ENCODE measurements at regions not wholly inside any gene's neighbourhood (a gene's known extent, or its start where the extent isn't known, plus 50 kb on each side); places are given as distances from the start of the nearest gene placed in this dataset.

DNA sequence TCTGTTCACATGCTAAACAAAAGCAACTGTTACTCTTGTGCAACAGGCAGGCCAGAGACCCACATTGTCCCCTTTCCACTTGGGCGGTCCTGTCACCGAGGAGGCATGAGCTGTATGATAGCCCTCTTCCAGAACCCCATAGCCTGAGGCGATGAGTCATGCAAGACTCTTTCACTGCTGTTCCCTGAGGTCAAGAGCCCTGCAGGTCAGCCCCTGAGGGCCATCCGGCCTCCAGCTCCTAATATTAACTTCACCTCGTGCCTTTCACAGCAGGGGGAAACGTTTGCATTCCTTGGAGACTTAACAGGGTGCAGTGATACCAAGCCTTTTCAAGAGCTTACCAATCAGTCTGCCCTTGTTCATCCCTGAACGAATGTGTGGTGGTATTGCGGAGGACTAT is 253.3 kb upstream of the ECI2 start:
- DNase-seq (ENCODE audit: insufficient read length, low spot score, missing footprints): no peak
- H3K79me2 ChIP-seq (ENCODE audit: insufficient read depth, low read length): no peaks in the 10 kb centered on the region
- H3K27me3 ChIP-seq (ENCODE audit: insufficient read depth, low read length): no peaks in the 10 kb centered on the region
- H3K36me3 ChIP-seq (ENCODE audit: insufficient read depth, low read length): no peaks in the 10 kb centered on the region
- TF ChIP-seq, protein P1, sequence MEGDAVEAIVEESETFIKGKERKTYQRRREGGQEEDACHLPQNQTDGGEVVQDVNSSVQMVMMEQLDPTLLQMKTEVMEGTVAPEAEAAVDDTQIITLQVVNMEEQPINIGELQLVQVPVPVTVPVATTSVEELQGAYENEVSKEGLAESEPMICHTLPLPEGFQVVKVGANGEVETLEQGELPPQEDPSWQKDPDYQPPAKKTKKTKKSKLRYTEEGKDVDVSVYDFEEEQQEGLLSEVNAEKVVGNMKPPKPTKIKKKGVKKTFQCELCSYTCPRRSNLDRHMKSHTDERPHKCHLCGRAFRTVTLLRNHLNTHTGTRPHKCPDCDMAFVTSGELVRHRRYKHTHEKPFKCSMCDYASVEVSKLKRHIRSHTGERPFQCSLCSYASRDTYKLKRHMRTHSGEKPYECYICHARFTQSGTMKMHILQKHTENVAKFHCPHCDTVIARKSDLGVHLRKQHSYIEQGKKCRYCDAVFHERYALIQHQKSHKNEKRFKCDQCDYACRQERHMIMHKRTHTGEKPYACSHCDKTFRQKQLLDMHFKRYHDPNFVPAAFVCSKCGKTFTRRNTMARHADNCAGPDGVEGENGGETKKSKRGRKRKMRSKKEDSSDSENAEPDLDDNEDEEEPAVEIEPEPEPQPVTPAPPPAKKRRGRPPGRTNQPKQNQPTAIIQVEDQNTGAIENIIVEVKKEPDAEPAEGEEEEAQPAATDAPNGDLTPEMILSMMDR (IDR thresholded peaks at IDR 0.05; ENCODE audit: extremely low read depth, low read depth, low read length): no peak
- H3K4me2 ChIP-seq (ENCODE audit: insufficient read depth, low read length): no peak overlapping the region
- no peaks in the 10 kb centered on the region for H4K20me1 ChIP-seq (ENCODE audit: insufficient read depth, low read length)
- H3K4me1 ChIP-seq (ENCODE audit: insufficient read depth, low read length): no peaks in the 10 kb centered on the region
- no peak overlapping the region for H2AFZ ChIP-seq (ENCODE audit: low read length)
- H3K4me3 ChIP-seq (ENCODE audit: insufficient read depth, low read length): no peak overlapping the region
- no peak overlapping the region for H3K27ac ChIP-seq (ENCODE audit: low read depth, low read length)
- H3K9me3 ChIP-seq (ENCODE audit: low read depth, low read length): peaks cover 8% of the 10 kb centered on the region

DNA sequence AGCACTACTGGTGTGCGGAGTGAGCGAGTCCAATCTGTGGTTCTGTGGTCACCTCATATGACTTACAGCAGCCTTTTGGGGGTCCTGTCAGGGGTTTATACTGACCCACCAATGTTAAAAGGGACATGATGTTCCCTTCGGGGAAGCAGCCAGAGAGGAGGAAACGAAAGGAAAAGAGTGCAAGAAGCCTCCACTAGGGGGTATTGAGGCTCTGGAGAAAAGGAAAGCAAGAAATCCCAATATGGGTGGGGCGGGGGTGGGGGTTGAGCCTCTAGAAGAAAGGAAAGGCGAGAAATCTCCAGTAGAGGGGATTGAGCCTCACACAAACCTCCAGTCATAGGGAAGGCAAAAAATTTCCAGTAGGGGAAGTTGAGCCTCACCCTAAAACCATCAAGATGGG is 249.3 kb upstream of the ECI2 start:
- Histone ChIP-seq H3K27me3 (ENCODE audit: insufficient read depth, low read length) (peaks cover under 1% of the 10 kb centered on the region), H3K9me3 (ENCODE audit: low read depth, low read length) (peaks cover 8% of the 10 kb centered on the region), H3K4me2 (ENCODE audit: insufficient read depth, low read length) (no peak overlapping the region), H3K4me3 (ENCODE audit: insufficient read depth, low read length) (no peak overlapping the region), H3K4me1 (ENCODE audit: insufficient read depth, low read length) (peaks cover 4% of the 10 kb centered on the region), H4K20me1 (ENCODE audit: insufficient read depth, low read length) (no peaks in the 10 kb centered on the region), H3K27ac (ENCODE audit: low read depth, low read length) (no peak overlapping the region), H3K79me2 (ENCODE audit: insufficient read depth, low read length) (no peaks in the 10 kb centered on the region), H2AFZ (ENCODE audit: low read length) (no peak overlapping the region), H3K36me3 (ENCODE audit: insufficient read depth, low read length) (no peaks in the 10 kb centered on the region)
- no peak for DNase-seq (ENCODE audit: insufficient read length, low spot score, missing footprints)
- TF ChIP-seq, protein P1 (IDR thresholded peaks at IDR 0.05; ENCODE audit: extremely low read depth, low read depth, low read length): no peak

DNA sequence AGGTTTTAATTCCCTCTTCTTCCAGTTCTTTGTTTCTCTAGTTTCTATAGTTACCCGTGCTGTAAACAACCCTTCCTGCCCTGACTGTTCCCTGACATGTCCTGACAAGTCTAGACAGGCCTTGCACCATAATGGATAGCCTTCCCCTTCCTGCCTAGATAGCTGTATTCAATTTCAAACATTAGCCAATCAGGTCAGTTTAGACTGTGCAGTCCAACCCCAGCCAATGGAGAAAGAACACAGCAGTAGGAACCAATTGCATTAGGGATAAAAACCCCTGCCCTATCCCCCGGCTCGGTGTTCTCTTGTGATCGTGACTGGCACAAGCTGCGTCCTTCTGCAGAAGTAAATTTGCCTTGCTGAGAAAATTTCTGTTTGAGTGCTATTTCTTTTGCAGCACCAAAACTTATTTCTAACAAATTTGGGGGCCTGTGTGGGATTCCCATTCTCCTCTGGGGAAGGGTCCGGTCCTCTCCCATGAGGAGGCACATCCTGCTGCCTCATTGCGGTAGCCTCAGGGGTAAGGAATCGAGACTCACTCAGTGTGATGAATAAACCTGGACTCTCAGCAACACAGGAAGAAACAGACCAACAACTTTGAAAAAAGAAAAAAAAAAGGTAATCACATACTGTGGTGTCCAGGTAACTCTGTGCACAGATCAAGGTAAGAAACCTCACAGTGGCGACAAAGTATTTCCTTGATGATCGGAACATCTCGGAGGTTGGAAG is 248.7 kb upstream of the ECI2 start:
- Histone ChIP-seq H3K4me3 (ENCODE audit: insufficient read depth, low read length) (no peak overlapping the region), H3K4me2 (ENCODE audit: insufficient read depth, low read length) (no peak overlapping the region), H3K36me3 (ENCODE audit: insufficient read depth, low read length) (no peaks in the 10 kb centered on the region), H2AFZ (ENCODE audit: low read length) (no peak overlapping the region), H3K4me1 (ENCODE audit: insufficient read depth, low read length) (peaks cover 4% of the 10 kb centered on the region), H4K20me1 (ENCODE audit: insufficient read depth, low read length) (no peaks in the 10 kb centered on the region), H3K27ac (ENCODE audit: low read depth, low read length) (no peak overlapping the region), H3K79me2 (ENCODE audit: insufficient read depth, low read length) (no peaks in the 10 kb centered on the region), H3K9me3 (ENCODE audit: low read depth, low read length) (peaks cover 8% of the 10 kb centered on the region), H3K27me3 (ENCODE audit: insufficient read depth, low read length) (peaks cover 4% of the 10 kb centered on the region)
- TF ChIP-seq, protein P1 (IDR thresholded peaks at IDR 0.05; ENCODE audit: extremely low read depth, low read depth, low read length): no peak
- DNase-seq (ENCODE audit: insufficient read length, low spot score, missing footprints): no peak

DNA sequence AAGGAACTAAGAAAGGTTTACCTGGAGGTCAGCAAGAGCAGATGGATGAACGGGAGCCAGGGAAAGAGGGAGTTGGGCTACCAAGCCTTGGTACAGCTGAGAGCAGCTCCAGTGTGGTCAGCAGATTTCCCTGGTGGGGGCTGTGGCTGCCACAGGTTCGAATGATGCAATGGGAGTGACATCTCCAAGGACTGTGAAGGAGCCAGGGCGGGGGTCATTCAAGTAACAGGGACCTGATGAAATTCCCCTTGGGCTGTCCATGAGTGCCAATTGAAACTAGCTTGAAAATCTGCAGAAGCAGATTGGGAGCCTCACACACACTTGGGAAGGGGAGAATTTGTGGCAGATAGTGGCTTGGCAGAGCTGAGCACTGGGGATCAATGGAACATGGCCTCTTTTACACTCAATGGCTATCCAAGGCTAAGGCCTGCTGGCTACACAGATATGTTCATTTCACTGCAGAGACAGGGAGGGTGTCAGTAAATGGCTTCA is 247.0 kb upstream of the ECI2 start:
- Histone ChIP-seq H3K27ac (ENCODE audit: low read depth, low read length) (no peak overlapping the region), H4K20me1 (ENCODE audit: insufficient read depth, low read length) (no peaks in the 10 kb centered on the region), H3K36me3 (ENCODE audit: insufficient read depth, low read length) (no peaks in the 10 kb centered on the region), H3K27me3 (ENCODE audit: insufficient read depth, low read length) (peaks cover 4% of the 10 kb centered on the region), H3K4me3 (ENCODE audit: insufficient read depth, low read length) (no peak overlapping the region), H3K9me3 (ENCODE audit: low read depth, low read length) (peaks cover 8% of the 10 kb centered on the region), H3K4me2 (ENCODE audit: insufficient read depth, low read length) (no peak overlapping the region), H3K79me2 (ENCODE audit: insufficient read depth, low read length) (no peaks in the 10 kb centered on the region), H3K4me1 (ENCODE audit: insufficient read depth, low read length) (peaks cover 4% of the 10 kb centered on the region), H2AFZ (ENCODE audit: low read length) (no peak overlapping the region)
- DNase-seq (ENCODE audit: insufficient read length, low spot score, missing footprints): no peak
- TF ChIP-seq, protein P1 (IDR thresholded peaks at IDR 0.05; ENCODE audit: extremely low read depth, low read depth, low read length): no peak
